H1 (cell line): ENCODE measurements at regions not wholly inside any gene's neighbourhood (a gene's known extent, or its start where the extent isn't known, plus 50 kb on each side); places are given as distances from the start of the nearest gene placed in this dataset.

Experiments used
- CTCF ChIA-PET: fragments of 300-600 bp; sonication (Branson Sonifier 250); formaldehyde crosslinking; loops from one replicate; lab custom pipeline; 2021; ENCODE audit not compliant: partially characterized antibody; lab: Charles Lee
- POLR2A ChIA-PET: fragments of 300-600 bp; sonication (Branson Sonifier 250); formaldehyde crosslinking; loops from one replicate; lab custom pipeline; 2021; ENCODE audit warnings: inconsistent platforms; ENCODE audit not compliant: partially characterized antibody; lab: Charles Lee
- DNase-seq, 2 experiments: peaks; one replicate each; pipeline versions ENCODE4 v3.0.0 to v3.0.0-alpha.2; 2010 to 2022; ENCODE audit warnings: low spot score in 2 of 2, low read depth in 1 of 2, mixed read lengths in 1 of 2
- FAIRE-seq: peaks from 2 replicates; lab custom pipeline; 2011; peaks lifted over from hg19 to GRCh38; lab: Jason Lieb, UNC
- H2AFZ ChIP-seq: 2 replicates; pipeline ENCODE4 v1.8.1; 2012; ENCODE audit warnings: low read length, inconsistent platforms
- H2AK5ac ChIP-seq: 2 replicates; pipeline ENCODE4 v1.6.1; 2013; ENCODE audit warnings: low read depth, low read length
- H2BK120ac ChIP-seq: replicated peaks from 2 replicates; pipeline ENCODE3; 2013; ENCODE audit warnings: low read depth, low read length, inconsistent platforms
- H2BK12ac ChIP-seq: 2 replicates; pipeline ENCODE4 v1.6.1; 2013; ENCODE audit warnings: low read depth, low read length
- H2BK15ac ChIP-seq: 2 replicates; pipeline ENCODE4 v1.6.1; 2013; ENCODE audit warnings: low read length
- H2BK20ac ChIP-seq: 2 replicates; pipeline ENCODE4 v1.6.1; 2013; ENCODE audit warnings: low read length
- H2BK5ac ChIP-seq: 2 replicates; pipeline ENCODE4 v1.6.1; 2013; ENCODE audit warnings: low read depth, low read length
- H3K14ac ChIP-seq: 2 replicates; pipeline ENCODE4 v1.6.1; 2013; ENCODE audit warnings: inconsistent platforms; ENCODE audit not compliant: insufficient read length
- H3K18ac ChIP-seq: 2 replicates; pipeline ENCODE4 v1.6.1; 2013; ENCODE audit warnings: low read length; ENCODE audit errors: extremely low read depth
- H3K23ac ChIP-seq: 2 replicates; pipeline ENCODE4 v1.6.1; 2013; ENCODE audit warnings: inconsistent platforms; ENCODE audit not compliant: insufficient read length
- H3K23me2 ChIP-seq: 2 replicates; pipeline ENCODE4 v1.6.1; 2013; ENCODE audit warnings: low read depth, low read length
- H3K27ac ChIP-seq: 2 replicates; pipeline ENCODE4 v1.6.1; 2011; ENCODE audit warnings: low read depth, low read length, inconsistent platforms
- H3K27me3 ChIP-seq, 4 experiments: replicated peaks in 1 of 4; 1 replicate in 1 of 4; 2 replicates in 3 of 4; pipeline versions ENCODE4 v1.6.1 to v1.8.1; 2011 to 2013; ENCODE audit warnings: low read length in 3 of 4, mild to moderate bottlenecking in 3 of 4, inconsistent platforms in 2 of 4, mixed read lengths in 2 of 4, moderate library complexity in 1 of 4; ENCODE audit not compliant: control insufficient read depth in 3 of 4, insufficient read depth in 3 of 4; ENCODE audit errors: extremely low read depth in 1 of 4
- H3K36me3 ChIP-seq, 4 experiments: 2 replicates each; pipeline versions ENCODE4 v1.6.1 to v1.8.1; 2011 to 2013; ENCODE audit warnings: mild to moderate bottlenecking in 4 of 4, low read length in 3 of 4, moderate library complexity in 2 of 4, control low read depth in 1 of 4, inconsistent platforms in 1 of 4; ENCODE audit not compliant: insufficient read depth in 4 of 4, control insufficient read depth in 2 of 4
- H3K4ac ChIP-seq: replicated peaks from 2 replicates; pipeline ENCODE3; 2013; ENCODE audit warnings: low read length, low read depth, mixed read lengths, inconsistent platforms; ENCODE audit not compliant: insufficient read length
- H3K4me1 ChIP-seq, 4 experiments: replicated peaks in 1 of 4; 1 replicate in 1 of 4; 2 replicates in 3 of 4; pipeline versions ENCODE4 v1.6.1 to v1.8.1; 2011 to 2013; ENCODE audit warnings: low read length in 3 of 4, inconsistent platforms in 2 of 4, mixed read lengths in 1 of 4; ENCODE audit not compliant: insufficient read depth in 4 of 4, control insufficient read depth in 3 of 4
- H3K4me2 ChIP-seq, 2 experiments: 2 replicates each; pipeline versions ENCODE4 v1.6.1 to v1.8.1; 2011 to 2013; ENCODE audit warnings: low read depth in 2 of 2, low read length in 2 of 2, control low read depth in 1 of 2, inconsistent platforms in 1 of 2, mild to moderate bottlenecking in 1 of 2; ENCODE audit not compliant: insufficient read depth in 1 of 2
- H3K4me3 ChIP-seq, 4 experiments: fragments of 200-600, 300-600 bp in 1 of 4; sonication (generic), shearing (Covaris generic), sonication (Bioruptor Twin) in 1 of 4; 2 replicates each; pipeline versions ENCODE4 v1.5.1 to v1.8.1; 2011 to 2016; ENCODE audit warnings: low read length in 4 of 4, low read depth in 3 of 4, control low read depth in 2 of 4, inconsistent platforms in 2 of 4, mild to moderate bottlenecking in 2 of 4, mixed read lengths in 1 of 4, moderate library complexity in 1 of 4; ENCODE audit not compliant: insufficient read depth in 2 of 4; ENCODE audit errors: extremely low read depth in 1 of 4
- H3K56ac ChIP-seq: replicated peaks from 2 replicates; pipeline ENCODE3; 2013; ENCODE audit warnings: low read depth, mild to moderate bottlenecking, mixed read lengths, low read length, inconsistent platforms; ENCODE audit not compliant: insufficient read length
- H3K79me1 ChIP-seq: 2 replicates; pipeline ENCODE4 v1.6.1; 2013; ENCODE audit warnings: low read depth, low read length, control low read depth
- H3K79me2 ChIP-seq, 2 experiments: 2 replicates each; pipeline versions ENCODE4 v1.6.1 to v1.8.1; 2012 to 2013; ENCODE audit warnings: low read length in 2 of 2, mild to moderate bottlenecking in 2 of 2, inconsistent platforms in 1 of 2; ENCODE audit not compliant: insufficient read depth in 2 of 2, control insufficient read depth in 1 of 2
- H3K9ac ChIP-seq, 4 experiments: replicated peaks in 1 of 4; 1 replicate in 1 of 4; 2 replicates in 3 of 4; pipeline versions ENCODE4 v1.6.1 to v1.8.1; 2011 to 2013; ENCODE audit warnings: low read depth in 3 of 4, low read length in 3 of 4, control low read depth in 2 of 4, mild to moderate bottlenecking in 2 of 4, moderate library complexity in 2 of 4, inconsistent platforms in 1 of 4; ENCODE audit errors: extremely low read depth in 1 of 4
- H3K9me3 ChIP-seq, 2 experiments: 2 replicates each; pipeline versions ENCODE4 v1.6.1 to v1.8.1; 2012 to 2013; ENCODE audit warnings: mild to moderate bottlenecking in 2 of 2, moderate library complexity in 2 of 2, control low read depth in 1 of 2, inconsistent platforms in 1 of 2, low read depth in 1 of 2, low read length in 1 of 2, mixed read lengths in 1 of 2; ENCODE audit not compliant: insufficient read depth in 2 of 2
- H4K20me1 ChIP-seq, 2 experiments: replicated peaks in 1 of 2; 2 replicates each; pipeline versions ENCODE3 to v1.8.1; 2011 to 2013; ENCODE audit warnings: inconsistent platforms in 2 of 2, low read length in 2 of 2, mild to moderate bottlenecking in 1 of 2; ENCODE audit not compliant: insufficient read depth in 2 of 2, control insufficient read depth in 1 of 2
- H4K5ac ChIP-seq: 2 replicates; pipeline ENCODE4 v1.6.1; 2013; ENCODE audit warnings: low read length, low read depth, mixed read lengths, inconsistent platforms; ENCODE audit not compliant: insufficient read length
- H4K8ac ChIP-seq: 2 replicates; pipeline ENCODE4 v1.8.0; 2013; ENCODE audit warnings: mild to moderate bottlenecking, moderate library complexity, low read length, inconsistent platforms; ENCODE audit not compliant: insufficient read depth; ENCODE audit errors: extremely low read depth
- H4K91ac ChIP-seq: replicated peaks from 2 replicates; pipeline ENCODE3; 2013; ENCODE audit warnings: low read length, mixed read lengths, inconsistent platforms; ENCODE audit not compliant: insufficient read length
- CBX5 ChIP-seq: fragments of 300-800, 300-1000 bp; sonication (generic); IDR thresholded peaks from 2 replicates; pipeline ENCODE4 v1.7.1; 2016; ENCODE audit warnings: antibody characterized with exemption, low read length, low read depth
- CHD2 ChIP-seq: IDR thresholded peaks from 2 replicates; pipeline ENCODE4 v1.6.1; 2012; ENCODE audit warnings: low read length, improper control_type of control experiment
- CTBP2 ChIP-seq: IDR thresholded peaks from 2 replicates; pipeline ENCODE4 v1.7.0; 2011; ENCODE audit warnings: borderline replicate concordance, mild to moderate bottlenecking, moderate library complexity, mixed read lengths, low read length; ENCODE audit not compliant: insufficient read depth, insufficient read length
- CTCF ChIP-seq, 3 experiments: IDR thresholded peaks; 1 replicate in 2 of 3; 2 replicates in 1 of 3; pipeline versions ENCODE4 v1.5.1 to v1.6.1; 2011; ENCODE audit warnings: low read length in 3 of 3, mild to moderate bottlenecking in 3 of 3, inconsistent platforms in 2 of 3, low read depth in 1 of 3, moderate library complexity in 1 of 3; ENCODE audit not compliant: insufficient read depth in 1 of 3; ENCODE audit errors: control extremely low read depth in 1 of 3
- E2F6 ChIP-seq: IDR thresholded peaks from 2 replicates; pipeline ENCODE4 v1.6.1; 2012; ENCODE audit warnings: inconsistent platforms
- EGR1 ChIP-seq: IDR thresholded peaks from 2 replicates; pipeline ENCODE4 v1.6.1; 2011; ENCODE audit warnings: low read depth, low read length, borderline replicate concordance
- KDM1A ChIP-seq: fragments of 200-600, 300-600 bp; sonication (generic); IDR thresholded peaks from 2 replicates; pipeline ENCODE4 v1.7.1; 2016; ENCODE audit warnings: mild to moderate bottlenecking, low read length, borderline replicate concordance
- NRF1 ChIP-seq: IDR thresholded peaks from 2 replicates; pipeline ENCODE4 v1.6.1; 2011; ENCODE audit warnings: mild to moderate bottlenecking, low read depth, low read length, improper control_type of control experiment
- RAD21 ChIP-seq, 2 experiments: IDR thresholded peaks in 1 of 2; conservative IDR thresholded peaks in 1 of 2; 2 replicates each; pipeline ENCODE4 v1.6.1; 2011; ENCODE audit warnings: low read depth in 2 of 2, low read length in 2 of 2, improper control_type of control experiment in 1 of 2, inconsistent platforms in 1 of 2, mild to moderate bottlenecking in 1 of 2, moderate library complexity in 1 of 2
- SIN3A ChIP-seq, 2 experiments: IDR thresholded peaks in 1 of 2; conservative IDR thresholded peaks in 1 of 2; 2 replicates each; pipeline ENCODE4 v1.6.1; 2011 to 2012; ENCODE audit warnings: low read length in 2 of 2, improper control_type of control experiment in 1 of 2, low read depth in 1 of 2, mild to moderate bottlenecking in 1 of 2
- WGBS, 2 experiments: shearing (Covaris generic) in 1 of 2; methylation state at CpG; one replicate each; pipeline versions ENCODE4 v1.1.6 to v1.1.7; 2013 to 2015; ENCODE audit warnings: low lambda C conversion rate in 2 of 2, mixed read lengths in 2 of 2, inconsistent platforms in 1 of 2, low coverage in 1 of 2, missing lambda C conversion rate in 1 of 2; ENCODE audit not compliant: insufficient replicate concordance in 2 of 2, insufficient coverage in 1 of 2, insufficient read length in 1 of 2; ENCODE audit errors: extremely low coverage in 1 of 2, missing lambda C conversion rate in 1 of 2; 5-methylcytosine and 5-hydroxymethylcytosine counted together

GRCh38 chr15:69653306-69653705, 200.7 kb downstream of the RPLP1 start:
- Histone ChIP-seq H4K5ac (no peak overlapping the region), H3K79me1 (no peaks in the 10 kb centered on the region), H3K4me1 (peaks cover 4 to 12% (median 10%) of the 10 kb centered on the region in 4 experiments), H3K4ac (no peak overlapping the region), H2BK120ac (no peak overlapping the region), H2AK5ac (no peak overlapping the region), H3K23me2 (no peaks in the 10 kb centered on the region; the same call in 1 of the 2 replicates), H2BK12ac (no peak overlapping the region; the same call in 1 of the 2 replicates), H4K20me1 (no peaks in the 10 kb centered on the region), H3K14ac (no peak overlapping the region), H3K18ac (no peak overlapping the region), H4K8ac (no peak overlapping the region), H3K9ac (no peak overlapping the region), H2BK15ac (0 out of 2 replicates have a peak overlapping the region, but pooled peaks have one; percentile 85), H3K36me3 (no peaks in the 10 kb centered on the region), H3K27ac (no peak overlapping the region), H2BK20ac (no peak overlapping the region), H3K9me3 (no peaks in the 10 kb centered on the region), H3K4me3 (no peak overlapping the region), H3K27me3 (no peaks in the 10 kb centered on the region), H3K56ac (no peak overlapping the region), H3K79me2 (no peaks in the 10 kb centered on the region), H2BK5ac (no peak overlapping the region), H4K91ac (no peak overlapping the region), H3K23ac (no peak overlapping the region), H3K4me2 (no peak overlapping the region), H2AFZ (no peak overlapping the region)
- no peak for FAIRE-seq
- no peak for DNase-seq
- WGBS, 2 experiments = 69% methylated on average over 1 of the region's 1 CpG; no CpG with 5 or more reads in 1 of the 2 experiments
- POLR2A ChIA-PET = no interaction called here
- CTCF ChIA-PET = interaction anchor here (1.1 to 1.5 kb wide), 9 partner anchors 10 to 175 kb away, joined by 3 to 5 read pairs (median 3); no protein-coding TSS in a partner anchor
- no peak for TF ChIP-seq RAD21 (IDR thresholded peaks at IDR 0.05 in 1 of 2, conservative IDR thresholded peaks at IDR 0.05 in 1 of 2; ENCODE audit: low read depth in 2 of 2, low read length in 2 of 2)
- no peak for TF ChIP-seq KDM1A
- no peak for TF ChIP-seq CTCF (IDR thresholded peaks at IDR 0.05; ENCODE audit: control extremely low read depth in 1 of 3, insufficient read depth in 1 of 3, low read depth in 1 of 3, low read length in 3 of 3)
- TF ChIP-seq CHD2 = no peak
- no peak for TF ChIP-seq NRF1
- TF ChIP-seq CTBP2 = no peak
- TF ChIP-seq CBX5 = no peak
- no peak for TF ChIP-seq E2F6
- no peak for TF ChIP-seq SIN3A (conservative IDR thresholded peaks at IDR 0.05 in 1 of 2, IDR thresholded peaks at IDR 0.05 in 1 of 2; ENCODE audit: low read depth in 1 of 2, low read length in 2 of 2)
- TF ChIP-seq EGR1 = no peak
